Psoas muscle (tissue), 7 donors: ENCODE measurements at regions not wholly inside any gene's neighbourhood (a gene's known extent, or its start where the extent isn't known, plus 50 kb on each side); places are given as distances from the start of the nearest gene placed in this dataset.

Experiments used
- ATAC-seq, 4 donors: fragments of 200-7000 bp; cut with Tn5 transposase; one replicate each; pipeline ENCODE4 v1.9.1; 2020; ENCODE audit warnings: moderate library complexity in 3 of 4, mild to moderate bottlenecking in 2 of 4
- DNase-seq, 2 donors: peaks; one replicate each; pipeline ENCODE4 v3.0.0-alpha.2; 2020
- H3K27ac ChIP-seq: fragments of 200-600 bp; one replicate; pipeline ENCODE4 v1.8.0; 2022
- H3K27me3 ChIP-seq, 3 donors: fragments of 200-600 bp in 1 of 3; one replicate each; pipeline versions ENCODE4 v1.6.1 to v1.8.0; 2013 to 2022; ENCODE audit warnings: low read length in 2 of 3, mild to moderate bottlenecking in 2 of 3, moderate library complexity in 1 of 3; ENCODE audit not compliant: insufficient read depth in 3 of 3
- H3K36me3 ChIP-seq, 2 donors: fragments of 200-600 bp in 1 of 2; one replicate each; pipeline versions ENCODE4 v1.6.1 to v1.8.0; 2013 to 2022; ENCODE audit warnings: low read depth in 1 of 2, mild to moderate bottlenecking in 1 of 2, moderate library complexity in 1 of 2; ENCODE audit not compliant: insufficient read depth in 1 of 2
- H3K4me1 ChIP-seq: fragments of 200-600 bp; one replicate; pipeline ENCODE4 v1.8.0; 2022
- H3K4me3 ChIP-seq: fragments of 200-600 bp; one replicate; pipeline ENCODE4 v1.8.0; 2022; ENCODE audit warnings: mild to moderate bottlenecking
- H3K9me3 ChIP-seq: fragments of 200-600 bp; one replicate; pipeline ENCODE4 v1.8.0; 2022
- WGBS, 3 donors: extraction: QIAGEN DNeasy Blood & Tissue Kit; methylation state at CpG; one replicate each; pipeline versions ENCODE4 v1.1.6 to v1.1.7; 2013; 5-methylcytosine and 5-hydroxymethylcytosine counted together
- intact Hi-C, 2 donors: fragments of 100-400 bp; cut with DNase I; formaldehyde crosslinking; loops; one replicate each; pipeline versions ENCODE4 v1.11.0 to v1.14.2; 2022
- TF ChIP-seq, protein P1 (sequence below): fragments of 200-600 bp; IDR thresholded peaks from one replicate; pipeline ENCODE4 v1.8.0; 2022; ENCODE audit warnings: antibody characterized with exemption
- donor health status: healthy with polysubstance abuse.
- donor health status: DM: no; HTN: no; CAD: no; lungs with moderate emphysema.
- donor health status: Bipolar disorder and iron deficiency.
- donor health status: healthy.
- donor health status: DM: yes; HTN: yes; CAD: no.
- donor health status: DM: no; HTN: no; CAD: no.
- donor health status: DM: yes; HTN: yes; CAD: no.

DNA sequence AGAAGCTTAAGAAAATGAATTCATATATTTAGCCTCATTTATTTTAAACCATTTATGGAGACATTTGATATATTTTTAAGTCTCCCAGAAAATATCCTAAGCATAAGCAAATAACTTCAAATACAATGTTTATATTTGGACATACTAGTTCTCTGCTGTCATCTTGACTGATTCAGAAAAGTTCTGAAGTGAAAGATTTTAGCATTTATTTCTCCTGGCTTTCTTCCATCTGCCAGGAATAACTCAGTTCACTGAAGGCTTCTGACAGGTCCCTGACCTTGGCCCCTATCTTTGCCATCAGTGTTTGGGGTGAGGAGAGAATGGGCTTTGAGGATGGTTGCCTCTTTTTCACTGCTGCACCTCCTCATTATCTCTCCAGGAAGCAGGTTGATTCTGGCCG, 115.7 kb downstream of the SLIT2 start:
- DNase-seq (no peak), ATAC-seq (no peak)
- H3K36me3 ChIP-seq = no peaks in the 10 kb centered on the region
- H3K4me1 ChIP-seq = no peaks in the 10 kb centered on the region
- intact Hi-C loops = no loop called here
- no peaks in the 10 kb centered on the region for H3K27me3 ChIP-seq
- no peaks in the 10 kb centered on the region for H3K9me3 ChIP-seq
- no peak overlapping the region for H3K4me3 ChIP-seq
- 50 to 58% (median 51%) methylated on average over 1 of the region's 1 CpG for WGBS, 3 donors
- no peak overlapping the region for H3K27ac ChIP-seq
- TF ChIP-seq, protein P1, sequence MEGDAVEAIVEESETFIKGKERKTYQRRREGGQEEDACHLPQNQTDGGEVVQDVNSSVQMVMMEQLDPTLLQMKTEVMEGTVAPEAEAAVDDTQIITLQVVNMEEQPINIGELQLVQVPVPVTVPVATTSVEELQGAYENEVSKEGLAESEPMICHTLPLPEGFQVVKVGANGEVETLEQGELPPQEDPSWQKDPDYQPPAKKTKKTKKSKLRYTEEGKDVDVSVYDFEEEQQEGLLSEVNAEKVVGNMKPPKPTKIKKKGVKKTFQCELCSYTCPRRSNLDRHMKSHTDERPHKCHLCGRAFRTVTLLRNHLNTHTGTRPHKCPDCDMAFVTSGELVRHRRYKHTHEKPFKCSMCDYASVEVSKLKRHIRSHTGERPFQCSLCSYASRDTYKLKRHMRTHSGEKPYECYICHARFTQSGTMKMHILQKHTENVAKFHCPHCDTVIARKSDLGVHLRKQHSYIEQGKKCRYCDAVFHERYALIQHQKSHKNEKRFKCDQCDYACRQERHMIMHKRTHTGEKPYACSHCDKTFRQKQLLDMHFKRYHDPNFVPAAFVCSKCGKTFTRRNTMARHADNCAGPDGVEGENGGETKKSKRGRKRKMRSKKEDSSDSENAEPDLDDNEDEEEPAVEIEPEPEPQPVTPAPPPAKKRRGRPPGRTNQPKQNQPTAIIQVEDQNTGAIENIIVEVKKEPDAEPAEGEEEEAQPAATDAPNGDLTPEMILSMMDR = no peak

DNA sequence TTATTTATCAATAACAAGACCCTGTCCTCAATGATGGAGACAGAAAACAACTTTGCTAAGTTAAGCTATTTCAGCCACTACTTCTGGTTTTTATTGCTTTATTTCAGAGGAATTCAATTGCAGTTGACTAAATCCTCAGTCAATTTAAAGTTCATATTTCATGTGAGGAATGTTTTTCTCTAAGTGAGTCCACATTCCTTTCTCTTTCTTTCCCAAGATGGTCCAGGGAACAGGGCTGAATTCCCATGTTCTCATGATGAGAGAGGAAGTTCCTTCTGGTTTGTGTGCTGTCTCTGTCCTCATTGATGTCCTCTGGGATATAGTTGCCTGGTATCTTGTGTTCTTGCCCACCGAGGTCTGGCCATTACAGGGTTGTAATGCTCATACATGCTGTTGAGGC, 117.2 kb downstream of the SLIT2 start:
- 8 to 20% (median 10%) methylated on average over 1 of the region's 1 CpG for WGBS, 3 donors
- Histone ChIP-seq H3K9me3 (no peaks in the 10 kb centered on the region), H3K4me1 (no peaks in the 10 kb centered on the region), H3K27ac (no peak overlapping the region), H3K4me3 (no peak overlapping the region), H3K27me3 (no peaks in the 10 kb centered on the region), H3K36me3 (no peaks in the 10 kb centered on the region)
- no peak for ATAC-seq
- DNase-seq = no peak
- intact Hi-C loops = no loop called here
- TF ChIP-seq, protein P1 = no peak

DNA sequence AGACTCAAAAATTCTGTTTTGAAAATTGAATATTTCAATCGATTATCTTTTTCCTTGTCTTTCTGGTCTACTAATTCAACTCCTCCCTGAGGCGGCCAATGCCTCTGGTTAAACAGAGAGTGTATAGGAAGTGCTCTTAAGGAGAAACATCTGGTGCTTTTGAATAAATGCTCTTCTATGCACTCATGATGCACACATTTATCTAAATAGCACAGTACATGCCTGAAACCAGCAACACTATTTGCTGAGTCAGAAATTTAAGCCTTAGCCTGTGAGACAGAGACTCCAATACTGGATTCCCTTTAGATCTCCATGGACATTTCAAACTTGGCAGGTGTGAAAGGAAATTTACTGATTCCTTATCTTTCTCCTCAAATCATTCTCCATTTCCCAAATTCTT, 118.6 kb downstream of the SLIT2 start:
- 76 to 79% (median 77%) methylated on average over 2 of the region's 2 CpGs for WGBS, 3 donors
- no peak for ATAC-seq
- DNase-seq = no peak

DNA sequence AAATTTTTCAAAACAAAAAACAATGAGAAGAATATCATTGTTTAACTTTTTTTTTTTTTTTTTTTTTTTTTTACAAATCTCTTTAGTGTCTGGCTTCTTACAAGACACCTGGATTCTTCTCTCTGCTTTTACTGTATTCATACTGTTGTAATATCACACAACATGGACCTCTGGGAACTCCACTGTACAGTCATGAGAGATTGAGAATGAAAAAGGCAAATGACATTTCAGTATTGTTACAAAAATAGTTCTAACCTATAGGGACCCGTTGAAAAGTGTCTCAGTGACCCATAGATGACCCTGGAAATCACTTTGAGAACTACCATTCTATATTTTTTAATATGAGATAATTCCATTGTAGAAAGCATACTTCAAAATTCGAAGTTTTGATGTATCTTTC, 124.4 kb downstream of the SLIT2 start:
- intact Hi-C loops = no loop called here
- Histone ChIP-seq H3K27ac (no peak overlapping the region), H3K9me3 (no peaks in the 10 kb centered on the region), H3K4me1 (no peaks in the 10 kb centered on the region), H3K27me3 (no peaks in the 10 kb centered on the region), H3K4me3 (no peak overlapping the region), H3K36me3 (no peaks in the 10 kb centered on the region)
- ATAC-seq (no peak), DNase-seq (no peak)
- TF ChIP-seq, protein P1 = no peak
- WGBS, 3 donors = 63 to 66% (median 65%) methylated on average over 2 of the region's 2 CpGs

More for the DNA sequence above, 118.6 kb downstream of the SLIT2 start:
- no peaks in the 10 kb centered on the region for H3K4me1 ChIP-seq
- TF ChIP-seq, protein P1 = no peak
- H3K27me3 ChIP-seq = no peaks in the 10 kb centered on the region
- no peak overlapping the region for H3K4me3 ChIP-seq
- H3K36me3 ChIP-seq = no peaks in the 10 kb centered on the region
- no peaks in the 10 kb centered on the region for H3K9me3 ChIP-seq
- intact Hi-C loops = no loop called here
- no peak overlapping the region for H3K27ac ChIP-seq

DNA sequence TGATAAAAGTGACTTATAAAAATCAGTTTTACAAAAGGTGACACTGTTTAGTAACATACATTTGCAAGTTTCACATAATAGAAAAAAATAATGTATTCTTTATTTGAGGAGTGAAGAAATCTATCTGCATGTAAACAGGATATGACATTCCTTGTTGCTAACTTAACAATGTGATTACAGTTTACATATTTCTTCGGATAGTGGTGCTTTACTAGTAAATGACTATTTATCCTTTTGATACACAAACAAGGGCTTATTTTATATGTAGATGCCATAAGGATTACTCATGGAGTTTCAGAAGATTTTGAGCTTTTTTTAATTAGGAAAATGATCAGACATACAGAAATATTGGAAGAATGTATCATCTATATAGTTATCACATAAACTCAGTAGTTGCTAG, 126.5 kb downstream of the SLIT2 start:
- ATAC-seq = no peak
- Histone ChIP-seq H3K36me3 (no peaks in the 10 kb centered on the region), H3K27ac (no peak overlapping the region), H3K4me3 (no peak overlapping the region), H3K27me3 (no peaks in the 10 kb centered on the region), H3K9me3 (no peaks in the 10 kb centered on the region), H3K4me1 (no peaks in the 10 kb centered on the region)
- TF ChIP-seq, protein P1 = no peak
- intact Hi-C loops = no loop called here
- DNase-seq = no peak
- WGBS, 3 donors = 76 to 85% (median 85%) methylated on average over 1 of the region's 1 CpG
